ENCODE measurements at regions not wholly inside any gene's neighbourhood (a gene's known extent, or its start where the extent isn't known, plus 50 kb on each side); places are given as distances from the start of the nearest gene placed in this dataset.

DNA sequence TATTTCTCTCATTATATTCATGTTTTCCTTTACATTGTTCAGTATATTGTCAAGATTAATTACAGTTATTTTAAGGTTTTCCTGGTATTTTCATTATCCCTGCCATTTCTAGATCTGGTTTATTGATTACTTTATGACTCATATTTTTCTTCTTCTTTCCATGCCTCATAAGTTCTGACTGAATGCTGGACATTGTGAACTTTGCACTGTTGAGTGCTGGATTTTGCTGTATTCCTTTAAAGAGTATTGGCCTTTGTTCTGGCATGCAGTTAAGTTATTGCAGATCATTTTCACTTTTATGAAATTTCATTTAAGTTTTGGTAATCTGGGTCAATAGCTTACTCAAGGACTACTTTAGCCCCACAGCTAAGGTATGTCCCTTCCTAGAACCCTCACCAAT lies 73.1 kb downstream of the KLF6 start:
- Mint-ChIP-seq H3K27ac (no peak overlapping the region), H3K36me3 (no peaks in the 10 kb centered on the region), H3K4me3 (no peak overlapping the region), H3K9me3 (peaks cover 0 to 16% (median 5%) of the 10 kb centered on the region in 7 donors), H3K27me3 (no peaks in the 10 kb centered on the region), H3K4me1 (peaks cover 0 to 10% (median 4%) of the 10 kb centered on the region in 4 donors)
- H3K4me3 ChIP-seq (ENCODE audit: low read depth, low read length) = no peak overlapping the region
- ATAC-seq (ENCODE audit: low read depth in 2 of 2) = no peak
- no peaks in the 10 kb centered on the region for H3K27me3 ChIP-seq (ENCODE audit: control insufficient read depth, insufficient read depth, low read length)
- no peak overlapping the region for H3K27ac ChIP-seq (ENCODE audit: insufficient read depth, low read length, poor library complexity, severe bottlenecking)
- no peaks in the 10 kb centered on the region for H3K36me3 ChIP-seq (ENCODE audit: control insufficient read depth, insufficient read depth, low read length)
- peaks cover 4 to 6% of the 10 kb centered on the region in 2 experiments for H3K9me3 ChIP-seq (ENCODE audit: control insufficient read depth in 2 of 2, low read length in 2 of 2)
- H3K4me1 ChIP-seq (ENCODE audit: control insufficient read depth, insufficient read depth, low read length, poor library complexity, severe bottlenecking) = peaks cover 4% of the 10 kb centered on the region
- DNase-seq = no peak

DNA sequence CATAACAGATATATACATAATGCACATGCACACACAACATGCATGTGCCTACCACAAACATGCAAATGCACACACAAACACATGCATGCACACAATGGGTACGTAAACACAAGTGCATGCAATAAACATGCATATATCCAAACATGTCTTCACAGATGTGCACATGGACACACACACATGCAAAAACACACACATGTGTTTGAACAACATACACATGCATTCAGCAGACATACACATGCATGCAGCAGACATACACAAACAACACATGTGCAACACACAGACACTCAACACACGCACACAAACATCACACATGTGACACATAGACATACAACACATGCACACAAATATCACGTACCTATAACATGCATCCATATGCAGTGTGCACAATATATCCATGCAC lies 74.2 kb downstream of the KLF6 start:
- ATAC-seq (ENCODE audit: low read depth in 2 of 2) (no peak), DNase-seq (no peak)
- Mint-ChIP-seq H3K4me3 (no peak overlapping the region), H3K36me3 (no peaks in the 10 kb centered on the region), H3K4me1 (peaks cover 0 to 10% (median 4%) of the 10 kb centered on the region in 4 donors), H3K27me3 (no peaks in the 10 kb centered on the region), H3K27ac (no peak overlapping the region), H3K9me3 (peaks cover 0 to 16% (median 5%) of the 10 kb centered on the region in 7 donors)
- H3K4me1 ChIP-seq (ENCODE audit: control insufficient read depth, insufficient read depth, low read length, poor library complexity, severe bottlenecking) = peaks cover 4% of the 10 kb centered on the region
- no peak overlapping the region for H3K4me3 ChIP-seq (ENCODE audit: low read depth, low read length)
- no peak overlapping the region for H3K27ac ChIP-seq (ENCODE audit: insufficient read depth, low read length, poor library complexity, severe bottlenecking)
- no peaks in the 10 kb centered on the region for H3K27me3 ChIP-seq (ENCODE audit: control insufficient read depth, insufficient read depth, low read length)
- H3K36me3 ChIP-seq (ENCODE audit: control insufficient read depth, insufficient read depth, low read length) = no peaks in the 10 kb centered on the region
- H3K9me3 ChIP-seq (ENCODE audit: control insufficient read depth in 2 of 2, low read length in 2 of 2) = peaks cover 4 to 6% of the 10 kb centered on the region in 2 experiments

DNA sequence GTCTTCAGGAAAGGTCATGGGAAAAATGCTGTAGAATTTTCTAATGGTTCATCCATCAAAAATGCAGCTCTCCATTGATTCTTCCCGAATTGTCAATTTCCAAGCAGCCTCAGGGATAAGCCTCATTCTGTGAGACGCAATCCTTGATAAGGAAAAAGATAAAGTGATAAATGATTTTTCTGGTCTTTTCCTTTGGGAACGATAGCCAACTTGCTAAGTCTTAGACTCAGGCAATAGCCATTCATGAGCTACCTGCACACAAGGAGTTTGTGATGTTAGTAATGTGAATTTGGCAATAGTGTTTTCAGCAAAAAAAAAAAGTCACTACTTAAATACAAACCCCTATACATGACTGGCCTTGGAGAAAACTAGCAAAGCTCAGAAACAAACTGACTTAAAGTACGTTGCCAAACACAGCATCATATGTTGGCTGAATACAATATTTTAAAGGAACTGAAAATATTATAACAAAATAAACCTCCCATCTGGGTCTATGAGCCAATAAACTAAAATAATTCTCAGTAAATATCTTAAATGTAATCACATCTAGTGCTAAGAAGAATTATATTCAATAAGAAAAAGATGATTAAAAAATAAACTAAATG lies 75.5 kb downstream of the KLF6 start:
- no peaks in the 10 kb centered on the region for H3K27me3 Mint-ChIP-seq
- no peak overlapping the region for H3K4me3 Mint-ChIP-seq
- no peak overlapping the region for H3K27ac Mint-ChIP-seq
- Histone ChIP-seq H3K4me3 (ENCODE audit: low read depth, low read length) (no peak overlapping the region), H3K27ac (ENCODE audit: insufficient read depth, low read length, poor library complexity, severe bottlenecking) (no peak overlapping the region), H3K27me3 (ENCODE audit: control insufficient read depth, insufficient read depth, low read length) (no peaks in the 10 kb centered on the region), H3K9me3 (ENCODE audit: control insufficient read depth in 2 of 2, low read length in 2 of 2) (peaks cover 4 to 6% of the 10 kb centered on the region in 2 experiments), H3K36me3 (ENCODE audit: control insufficient read depth, insufficient read depth, low read length) (no peaks in the 10 kb centered on the region), H3K4me1 (ENCODE audit: control insufficient read depth, insufficient read depth, low read length, poor library complexity, severe bottlenecking) (peaks cover 4% of the 10 kb centered on the region)
- peaks cover 0 to 10% (median 4%) of the 10 kb centered on the region in 4 donors for H3K4me1 Mint-ChIP-seq
- DNase-seq (no peak), ATAC-seq (ENCODE audit: low read depth in 2 of 2) (no peak)
- peaks cover 0 to 16% (median 5%) of the 10 kb centered on the region in 7 donors for H3K9me3 Mint-ChIP-seq
- H3K36me3 Mint-ChIP-seq = no peaks in the 10 kb centered on the region

DNA sequence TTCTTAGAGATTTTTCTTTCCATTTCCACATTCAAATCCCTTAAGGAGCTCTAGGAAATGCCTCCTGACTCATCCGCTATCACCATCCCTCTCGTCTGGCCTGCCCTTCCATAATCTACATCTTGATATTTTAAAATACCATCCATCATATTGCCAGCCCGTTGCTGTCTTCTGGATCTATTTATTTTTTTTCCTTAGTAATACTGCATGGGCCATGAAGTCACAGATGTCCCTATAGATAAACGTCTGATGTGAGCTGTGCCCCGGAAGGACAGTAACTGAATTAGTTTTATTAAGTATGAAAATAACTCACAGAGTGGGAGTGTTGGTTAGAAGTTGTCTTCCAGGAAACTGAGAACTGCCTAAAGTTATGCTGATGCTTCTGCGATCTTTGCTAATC lies 76.2 kb downstream of the KLF6 start:
- Mint-ChIP-seq H3K4me3 (peak overlapping the region in 1 of 4 donors; percentile 21), H3K27ac (peak overlapping the region in 1 of 3 donors; percentile 15), H3K36me3 (no peaks in the 10 kb centered on the region), H3K27me3 (no peaks in the 10 kb centered on the region), H3K4me1 (peaks cover 0 to 10% (median 4%) of the 10 kb centered on the region in 4 donors), H3K9me3 (peaks cover 0 to 16% (median 5%) of the 10 kb centered on the region in 7 donors)
- no peaks in the 10 kb centered on the region for H3K27me3 ChIP-seq (ENCODE audit: control insufficient read depth, insufficient read depth, low read length)
- H3K9me3 ChIP-seq (ENCODE audit: control insufficient read depth in 2 of 2, low read length in 2 of 2) = peaks cover 4 to 6% of the 10 kb centered on the region in 2 experiments
- no peak overlapping the region for H3K27ac ChIP-seq (ENCODE audit: insufficient read depth, low read length, poor library complexity, severe bottlenecking)
- H3K4me3 ChIP-seq (ENCODE audit: low read depth, low read length) = no peak overlapping the region
- ATAC-seq (ENCODE audit: low read depth in 2 of 2) = no peak
- H3K4me1 ChIP-seq (ENCODE audit: control insufficient read depth, insufficient read depth, low read length, poor library complexity, severe bottlenecking) = peaks cover 4% of the 10 kb centered on the region
- H3K36me3 ChIP-seq (ENCODE audit: control insufficient read depth, insufficient read depth, low read length) = no peaks in the 10 kb centered on the region
- peak in 1 of 3 donors; percentile 44 for DNase-seq

DNA sequence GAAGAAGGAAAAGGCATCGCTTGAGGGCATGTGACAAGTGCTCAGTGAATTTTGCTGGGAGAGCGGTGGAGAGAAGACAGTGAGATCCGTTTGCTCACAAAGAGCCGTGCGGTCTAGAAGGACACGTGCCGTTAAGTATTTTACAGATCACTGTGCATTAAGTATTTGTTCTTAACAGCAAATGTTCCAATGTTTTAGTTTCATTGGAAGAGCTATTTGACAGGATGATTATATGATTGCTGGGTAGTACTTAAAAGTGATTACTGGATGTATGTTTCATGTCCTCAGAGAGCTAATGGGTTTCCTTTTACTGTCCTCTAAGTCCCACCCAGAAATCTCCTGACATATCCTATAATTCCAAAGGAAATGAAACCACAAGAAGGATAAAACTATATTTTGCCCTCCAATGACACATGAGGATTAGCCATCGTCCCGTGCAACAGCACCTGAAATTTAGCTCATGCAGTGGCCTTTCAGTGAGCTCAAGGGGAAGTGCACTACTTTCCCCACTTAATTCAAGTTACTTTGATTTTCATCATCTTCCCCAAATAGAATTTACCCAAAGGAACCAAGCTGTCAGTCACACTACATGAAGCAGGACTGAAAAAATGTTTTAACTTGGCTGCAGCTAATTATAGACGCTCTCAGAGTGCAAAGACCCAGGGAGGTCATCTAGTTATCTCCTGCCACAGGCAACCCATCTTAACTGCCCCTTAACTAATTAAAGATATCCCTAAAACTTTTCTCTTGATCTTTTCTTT lies 80.3 kb downstream of the KLF6 start:
- peaks cover 0 to 6% (median 6%) of the 10 kb centered on the region in 4 donors for H3K4me1 Mint-ChIP-seq
- Histone ChIP-seq H3K27me3 (ENCODE audit: control insufficient read depth, insufficient read depth, low read length) (no peaks in the 10 kb centered on the region), H3K4me3 (ENCODE audit: low read depth, low read length) (no peak overlapping the region), H3K4me1 (ENCODE audit: control insufficient read depth, insufficient read depth, low read length, poor library complexity, severe bottlenecking) (peaks cover 4% of the 10 kb centered on the region), H3K9me3 (ENCODE audit: control insufficient read depth in 2 of 2, low read length in 2 of 2) (no peaks in the 10 kb centered on the region), H3K27ac (ENCODE audit: insufficient read depth, low read length, poor library complexity, severe bottlenecking) (no peak overlapping the region), H3K36me3 (ENCODE audit: control insufficient read depth, insufficient read depth, low read length) (no peaks in the 10 kb centered on the region)
- H3K4me3 Mint-ChIP-seq = no peak overlapping the region
- H3K27ac Mint-ChIP-seq = no peak overlapping the region
- H3K36me3 Mint-ChIP-seq = no peaks in the 10 kb centered on the region
- no peak for DNase-seq
- H3K9me3 Mint-ChIP-seq = peaks cover 0 to 4% (median 0%) of the 10 kb centered on the region in 7 donors
- ATAC-seq (ENCODE audit: low read depth in 2 of 2) = no peak
- no peaks in the 10 kb centered on the region for H3K27me3 Mint-ChIP-seq

DNA sequence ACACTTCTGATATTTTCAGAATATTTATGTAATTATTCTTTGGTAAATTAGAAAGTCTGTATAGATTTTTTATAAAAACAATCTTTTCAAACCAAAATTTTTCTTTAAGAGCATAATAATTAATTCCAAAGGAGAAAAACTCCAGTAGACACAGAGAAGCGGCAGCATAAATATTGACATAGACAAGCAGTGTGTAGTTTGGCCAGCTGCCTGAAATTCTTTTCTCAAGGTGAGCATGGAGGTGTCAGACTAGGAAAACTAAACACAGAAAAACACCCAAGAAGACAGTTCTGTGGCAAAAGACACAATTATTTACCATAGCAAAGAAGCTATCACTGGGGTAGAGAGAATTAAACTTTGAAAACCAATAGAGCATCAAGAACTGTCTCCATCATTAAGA lies 82.4 kb downstream of the KLF6 start:
- no peak for ATAC-seq (ENCODE audit: low read depth in 2 of 2)
- H3K36me3 ChIP-seq (ENCODE audit: control insufficient read depth, insufficient read depth, low read length) = no peaks in the 10 kb centered on the region
- H3K4me3 Mint-ChIP-seq = no peak overlapping the region
- H3K4me1 ChIP-seq (ENCODE audit: control insufficient read depth, insufficient read depth, low read length, poor library complexity, severe bottlenecking) = no peaks in the 10 kb centered on the region
- no peak overlapping the region for H3K27ac ChIP-seq (ENCODE audit: insufficient read depth, low read length, poor library complexity, severe bottlenecking)
- no peak for DNase-seq
- H3K36me3 Mint-ChIP-seq = no peaks in the 10 kb centered on the region
- no peak overlapping the region for H3K27ac Mint-ChIP-seq
- H3K27me3 ChIP-seq (ENCODE audit: control insufficient read depth, insufficient read depth, low read length) = no peaks in the 10 kb centered on the region
- peaks cover 0 to 4% (median 0%) of the 10 kb centered on the region in 7 donors for H3K9me3 Mint-ChIP-seq
- no peaks in the 10 kb centered on the region for H3K9me3 ChIP-seq (ENCODE audit: control insufficient read depth in 2 of 2, low read length in 2 of 2)
- no peak overlapping the region for H3K4me3 ChIP-seq (ENCODE audit: low read depth, low read length)
- H3K4me1 Mint-ChIP-seq = peaks cover 0 to 3% (median 0%) of the 10 kb centered on the region in 4 donors
- no peaks in the 10 kb centered on the region for H3K27me3 Mint-ChIP-seq

DNA sequence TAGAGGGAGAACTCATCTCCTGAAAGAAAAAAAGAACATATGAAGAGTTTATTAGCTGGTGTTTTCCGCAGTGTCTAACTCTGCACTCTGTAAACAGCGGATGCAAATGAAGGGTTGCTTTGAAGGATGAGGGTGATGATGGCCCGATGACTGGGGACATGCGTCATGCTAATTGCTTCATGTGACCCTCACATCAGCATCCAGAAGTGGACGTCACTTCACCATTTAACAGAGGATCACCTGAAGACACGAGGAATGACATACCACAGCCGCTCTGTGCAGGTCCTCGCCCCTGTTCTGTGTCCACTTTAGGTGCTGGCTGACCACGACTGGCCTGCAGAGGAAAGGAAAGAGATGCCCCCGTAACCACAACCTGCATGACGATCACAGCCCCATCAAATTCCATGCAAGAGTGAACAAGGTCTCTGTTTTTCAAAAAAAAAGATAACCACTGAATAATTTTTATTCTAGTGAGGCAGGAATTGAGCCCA lies 82.9 kb downstream of the KLF6 start:
- Mint-ChIP-seq H3K27me3 (no peaks in the 10 kb centered on the region), H3K27ac (peak overlapping the region in 1 of 3 donors; percentile 57), H3K4me1 (peaks cover 0 to 3% (median 0%) of the 10 kb centered on the region in 4 donors), H3K9me3 (peaks cover 0 to 4% (median 0%) of the 10 kb centered on the region in 7 donors), H3K4me3 (no peak overlapping the region), H3K36me3 (no peaks in the 10 kb centered on the region)
- Histone ChIP-seq H3K36me3 (ENCODE audit: control insufficient read depth, insufficient read depth, low read length) (no peaks in the 10 kb centered on the region), H3K27me3 (ENCODE audit: control insufficient read depth, insufficient read depth, low read length) (no peaks in the 10 kb centered on the region), H3K4me3 (ENCODE audit: low read depth, low read length) (no peak overlapping the region), H3K27ac (ENCODE audit: insufficient read depth, low read length, poor library complexity, severe bottlenecking) (no peak overlapping the region), H3K4me1 (ENCODE audit: control insufficient read depth, insufficient read depth, low read length, poor library complexity, severe bottlenecking) (no peaks in the 10 kb centered on the region), H3K9me3 (ENCODE audit: control insufficient read depth in 2 of 2, low read length in 2 of 2) (no peaks in the 10 kb centered on the region)
- ATAC-seq (ENCODE audit: low read depth in 2 of 2) (no peak), DNase-seq (no peak)
